WERI-Rb-1 (cell line): ENCODE measurements at regions not wholly inside any gene's neighbourhood (a gene's known extent, or its start where the extent isn't known, plus 50 kb on each side); places are given as distances from the start of the nearest gene placed in this dataset.

ENCODE experiments used
- DNase-seq: peaks from one replicate; pipeline ENCODE4 v3.0.0-alpha.2; 2020
- H3K27ac ChIP-seq: fragments of 250-450 bp; sonication (Bioruptor Pico); 2 replicates; pipeline ENCODE4 v1.5.1; 2020; ENCODE audit warnings: mild to moderate bottlenecking, moderate library complexity
- H3K27me3 ChIP-seq: fragments of 250-450 bp; sonication (Bioruptor Pico); 2 replicates; pipeline ENCODE4 v1.5.1; 2021; ENCODE audit warnings: mild to moderate bottlenecking, low read depth, moderate library complexity; ENCODE audit not compliant: insufficient read depth, severe bottlenecking
- H3K36me3 ChIP-seq: fragments of 250-450 bp; sonication (Bioruptor Pico); 2 replicates; pipeline ENCODE4 v1.5.1; 2020; ENCODE audit warnings: mild to moderate bottlenecking, moderate library complexity
- H3K4me3 ChIP-seq: 2 replicates; pipeline ENCODE4 v1.5.1; 2011; ENCODE audit warnings: low read depth, mild to moderate bottlenecking, control low read depth, low read length
- H3K9me3 ChIP-seq: fragments of 250-450 bp; sonication (Bioruptor Pico); 2 replicates; pipeline ENCODE4 v1.5.1; 2021; ENCODE audit warnings: mild to moderate bottlenecking, moderate library complexity; ENCODE audit not compliant: severe bottlenecking
- CTCF ChIP-seq: IDR thresholded peaks from 2 replicates; pipeline ENCODE4 v1.5.1; 2011; ENCODE audit warnings: low read depth, mild to moderate bottlenecking, control low read depth, inconsistent platforms, low read length

- no peaks in the 10 kb centered on the region for H3K27me3 ChIP-seq
- H3K36me3 ChIP-seq, result no peaks in the 10 kb centered on the region
- H3K9me3 ChIP-seq, result no peaks in the 10 kb centered on the region
- peak; percentile 92 for DNase-seq
- no peak overlapping the region for H3K27ac ChIP-seq
- no peak overlapping the region for H3K4me3 ChIP-seq
- peak; percentile 97 for TF ChIP-seq CTCF
These were observed 67.1 kb downstream of the KLF4 start for GRCh38 chr9:107422189-107423185.

DNA sequence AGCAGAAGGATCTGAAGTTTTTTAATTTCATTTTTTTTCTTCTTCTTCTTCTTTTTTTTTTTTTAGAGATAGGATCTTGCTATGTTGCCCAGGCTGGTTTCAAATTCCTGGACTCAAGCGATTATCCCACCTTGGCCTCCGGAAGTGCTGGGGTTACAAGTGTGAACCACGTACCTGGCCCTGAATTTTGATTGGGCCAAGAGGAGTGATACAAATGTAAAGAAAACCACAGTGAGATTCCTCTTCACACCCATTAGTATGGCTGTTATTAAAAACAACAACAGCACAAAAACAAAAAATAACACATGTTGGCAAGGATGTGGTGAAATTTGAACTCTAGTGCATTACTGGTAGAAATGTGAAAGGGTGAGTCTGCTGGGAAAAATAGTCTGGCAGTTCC is 79.1 kb downstream of the KLF4 start:
- no peak overlapping the region for H3K4me3 ChIP-seq
- H3K9me3 ChIP-seq, result no peaks in the 10 kb centered on the region
- H3K27me3 ChIP-seq, result no peaks in the 10 kb centered on the region
- no peaks in the 10 kb centered on the region for H3K36me3 ChIP-seq
- no peak overlapping the region for H3K27ac ChIP-seq
- TF ChIP-seq CTCF, result no peak
- DNase-seq, result no peak

DNA sequence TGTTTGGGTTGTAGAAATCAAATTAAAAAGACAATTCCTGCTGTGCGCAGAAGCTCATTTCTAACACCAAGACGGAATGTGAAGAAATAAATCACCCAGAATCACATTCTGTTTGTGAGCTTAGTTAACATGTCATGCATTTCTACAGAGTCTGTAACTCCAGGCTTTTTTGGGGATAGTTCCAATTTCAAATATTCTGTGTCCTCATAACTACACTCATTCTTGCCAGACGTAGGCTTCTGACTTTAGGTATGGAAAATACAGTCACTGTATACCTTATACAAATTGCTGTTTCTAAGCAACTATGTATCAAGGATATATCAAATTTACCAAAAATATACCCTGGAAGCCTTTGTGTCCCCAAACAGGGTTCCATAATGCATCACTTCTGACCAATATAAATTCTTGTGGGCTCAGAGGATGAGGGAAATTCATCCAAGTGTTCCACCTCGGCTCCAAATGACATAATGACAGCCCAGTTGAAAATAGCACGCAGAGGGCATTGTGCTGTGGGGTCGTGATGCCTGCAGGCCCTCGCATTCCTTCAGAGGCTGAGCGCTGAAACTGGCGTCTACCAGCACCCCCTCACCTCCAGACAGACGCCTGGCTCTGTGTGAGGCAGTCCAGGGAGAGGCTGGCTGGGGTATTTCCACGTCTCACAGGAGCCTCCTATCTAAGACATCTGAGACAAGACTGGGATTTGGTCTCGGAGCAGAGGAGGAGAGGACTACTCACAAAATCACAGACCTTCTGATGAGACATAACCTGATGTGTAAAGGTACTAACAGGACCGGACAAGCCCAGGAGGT is 79.8 kb downstream of the KLF4 start:
- no peaks in the 10 kb centered on the region for H3K27me3 ChIP-seq
- no peak overlapping the region for H3K4me3 ChIP-seq
- no peaks in the 10 kb centered on the region for H3K9me3 ChIP-seq
- H3K27ac ChIP-seq, result no peak overlapping the region
- no peak for TF ChIP-seq CTCF
- no peak for DNase-seq
- H3K36me3 ChIP-seq, result no peaks in the 10 kb centered on the region

- Histone ChIP-seq H3K27ac (no peak overlapping the region), H3K4me3 (no peak overlapping the region), H3K9me3 (no peaks in the 10 kb centered on the region), H3K36me3 (no peaks in the 10 kb centered on the region), H3K27me3 (no peaks in the 10 kb centered on the region)
- DNase-seq, result no peak
- TF ChIP-seq CTCF, result no peak
These were observed 81.9 kb downstream of the KLF4 start for GRCh38 chr9:107407675-107408074.

- Histone ChIP-seq H3K9me3 (peaks cover 3% of the 10 kb centered on the region), H3K27me3 (no peaks in the 10 kb centered on the region), H3K27ac (no peak overlapping the region), H3K36me3 (no peaks in the 10 kb centered on the region), H3K4me3 (no peak overlapping the region)
- no peak for TF ChIP-seq CTCF
- no peak for DNase-seq
These were observed 84.1 kb downstream of the KLF4 start for GRCh38 chr9:107405511-107405910.
